ENCODE measurements at regions not wholly inside any gene's neighbourhood (a gene's known extent, or its start where the extent isn't known, plus 50 kb on each side); places are given as distances from the start of the nearest gene placed in this dataset.

- Histone ChIP-seq H4K20me1 (ENCODE audit: insufficient read depth, low read length, poor library complexity, severe bottlenecking) (no peaks in the 10 kb centered on the region), H3K9me2 (replicated peaks; ENCODE audit: low read depth, low read length) (no peaks in the 10 kb centered on the region), H3K79me2 (ENCODE audit: insufficient read depth, low read length) (no peaks in the 10 kb centered on the region), H3K4me3 (ENCODE audit: low read length, poor library complexity, severe bottlenecking) (no peak overlapping the region), H2AFZ (ENCODE audit: low read length) (no peak overlapping the region), H3F3A (ENCODE audit: low read depth) (no peaks in the 10 kb centered on the region), H3K36me3 (ENCODE audit: insufficient read depth, low read length) (no peaks in the 10 kb centered on the region), H3K9me3 (ENCODE audit: insufficient read depth, low read depth, low read length) (no peaks in the 10 kb centered on the region), H3K4me2 (ENCODE audit: low read depth, low read length, poor library complexity, severe bottlenecking) (no peak overlapping the region), H3K4me1 (ENCODE audit: insufficient read depth, low read length, poor library complexity, severe bottlenecking) (no peaks in the 10 kb centered on the region), H3K27me3 (ENCODE audit: insufficient read depth, low read length, poor library complexity, severe bottlenecking) (peaks cover 23% of the 10 kb centered on the region), H3K9ac (ENCODE audit: low read depth, low read length, poor library complexity, severe bottlenecking) (no peak overlapping the region)
- TF ChIP-seq CTCF (conservative IDR thresholded peaks at IDR 0.05; ENCODE audit: low read length): no peak
- no peak for TF ChIP-seq EZH2phosphoT487 (IDR thresholded peaks at IDR 0.05; ENCODE audit: borderline replicate concordance)
Measured at GRCh38 chr4:18082236-18082635, 60.7 kb upstream of the LCORL start.

GRCh38 chr4:18081708-18082107, 60.2 kb upstream of the LCORL start:
- H4K20me1 ChIP-seq (ENCODE audit: insufficient read depth, low read length, poor library complexity, severe bottlenecking): no peaks in the 10 kb centered on the region
- no peaks in the 10 kb centered on the region for H3K36me3 ChIP-seq (ENCODE audit: insufficient read depth, low read length)
- TF ChIP-seq CTCF (conservative IDR thresholded peaks at IDR 0.05; ENCODE audit: low read length) (no peak), EZH2phosphoT487 (IDR thresholded peaks at IDR 0.05; ENCODE audit: borderline replicate concordance) (no peak)
- no peaks in the 10 kb centered on the region for H3K4me1 ChIP-seq (ENCODE audit: insufficient read depth, low read length, poor library complexity, severe bottlenecking)
- no peak overlapping the region for H3K4me3 ChIP-seq (ENCODE audit: low read length, poor library complexity, severe bottlenecking)
- no peaks in the 10 kb centered on the region for H3K9me2 ChIP-seq (replicated peaks; ENCODE audit: low read depth, low read length)
- H3K9ac ChIP-seq (ENCODE audit: low read depth, low read length, poor library complexity, severe bottlenecking): no peak overlapping the region
- H3K9me3 ChIP-seq (ENCODE audit: insufficient read depth, low read depth, low read length): no peaks in the 10 kb centered on the region
- H2AFZ ChIP-seq (ENCODE audit: low read length): no peak overlapping the region
- H3F3A ChIP-seq (ENCODE audit: low read depth): no peaks in the 10 kb centered on the region
- H3K79me2 ChIP-seq (ENCODE audit: insufficient read depth, low read length): no peaks in the 10 kb centered on the region
- H3K4me2 ChIP-seq (ENCODE audit: low read depth, low read length, poor library complexity, severe bottlenecking): no peak overlapping the region
- H3K27me3 ChIP-seq (ENCODE audit: insufficient read depth, low read length, poor library complexity, severe bottlenecking): peaks cover 29% of the 10 kb centered on the region

- no peak overlapping the region for H3K4me3 ChIP-seq (ENCODE audit: low read length, poor library complexity, severe bottlenecking)
- no peaks in the 10 kb centered on the region for H3F3A ChIP-seq (ENCODE audit: low read depth)
- TF ChIP-seq EZH2phosphoT487 (IDR thresholded peaks at IDR 0.05; ENCODE audit: borderline replicate concordance) (no peak), CTCF (conservative IDR thresholded peaks at IDR 0.05; ENCODE audit: low read length) (no peak)
- H3K4me1 ChIP-seq (ENCODE audit: insufficient read depth, low read length, poor library complexity, severe bottlenecking): no peaks in the 10 kb centered on the region
- H3K9me2 ChIP-seq (replicated peaks; ENCODE audit: low read depth, low read length): no peaks in the 10 kb centered on the region
- peaks cover 29% of the 10 kb centered on the region for H3K27me3 ChIP-seq (ENCODE audit: insufficient read depth, low read length, poor library complexity, severe bottlenecking)
- H3K36me3 ChIP-seq (ENCODE audit: insufficient read depth, low read length): no peaks in the 10 kb centered on the region
- no peaks in the 10 kb centered on the region for H3K9me3 ChIP-seq (ENCODE audit: insufficient read depth, low read depth, low read length)
- no peaks in the 10 kb centered on the region for H4K20me1 ChIP-seq (ENCODE audit: insufficient read depth, low read length, poor library complexity, severe bottlenecking)
- no peak overlapping the region for H3K4me2 ChIP-seq (ENCODE audit: low read depth, low read length, poor library complexity, severe bottlenecking)
- no peaks in the 10 kb centered on the region for H3K79me2 ChIP-seq (ENCODE audit: insufficient read depth, low read length)
- no peak overlapping the region for H3K9ac ChIP-seq (ENCODE audit: low read depth, low read length, poor library complexity, severe bottlenecking)
- H2AFZ ChIP-seq (ENCODE audit: low read length): no peak overlapping the region
Measured at GRCh38 chr4:18077808-18078207, 56.3 kb upstream of the LCORL start.

All from Loucy (cell line).